GM12874 (cell line): ENCODE measurements at regions not wholly inside any gene's neighbourhood (a gene's known extent, or its start where the extent isn't known, plus 50 kb on each side); places are given as distances from the start of the nearest gene placed in this dataset.

Experiments used
- CTCF ChIP-seq: IDR thresholded peaks from 2 replicates; pipeline ENCODE4 v1.5.1; 2011; ENCODE audit warnings: low read depth, mild to moderate bottlenecking, control low read depth, low read length, moderate library complexity; ENCODE audit not compliant: insufficient read depth

DNA sequence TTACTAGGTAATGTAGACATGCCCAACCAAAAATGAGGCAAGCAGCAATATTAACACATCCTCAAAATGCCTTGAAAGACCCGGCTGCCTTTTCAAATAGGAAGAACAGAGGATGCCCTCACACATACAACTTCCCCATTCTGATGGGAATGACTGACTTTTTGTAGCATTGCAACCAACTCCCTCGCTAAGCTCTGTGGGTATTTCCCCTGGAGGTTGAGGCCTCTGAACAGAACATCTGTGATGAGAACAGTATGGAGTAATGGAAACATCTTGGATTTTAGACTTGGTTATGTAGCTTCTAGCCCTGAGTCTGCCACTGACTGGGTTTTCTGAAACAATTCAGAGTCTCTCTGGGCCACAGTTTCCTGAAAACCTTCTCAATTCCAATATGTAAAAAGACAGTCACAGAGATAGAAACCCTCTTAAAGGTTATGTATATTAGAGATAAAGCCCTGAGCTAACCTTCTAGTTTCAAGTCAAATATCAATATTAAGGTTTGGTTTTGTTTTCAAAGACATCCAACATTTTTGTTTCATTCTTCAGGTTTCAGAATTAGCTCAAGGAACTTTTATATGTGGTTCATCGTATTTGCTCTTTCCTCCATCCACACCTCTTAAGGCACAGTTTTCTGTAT is 311.5 kb downstream of the SETD4 start:
- no peak for TF ChIP-seq CTCF

DNA sequence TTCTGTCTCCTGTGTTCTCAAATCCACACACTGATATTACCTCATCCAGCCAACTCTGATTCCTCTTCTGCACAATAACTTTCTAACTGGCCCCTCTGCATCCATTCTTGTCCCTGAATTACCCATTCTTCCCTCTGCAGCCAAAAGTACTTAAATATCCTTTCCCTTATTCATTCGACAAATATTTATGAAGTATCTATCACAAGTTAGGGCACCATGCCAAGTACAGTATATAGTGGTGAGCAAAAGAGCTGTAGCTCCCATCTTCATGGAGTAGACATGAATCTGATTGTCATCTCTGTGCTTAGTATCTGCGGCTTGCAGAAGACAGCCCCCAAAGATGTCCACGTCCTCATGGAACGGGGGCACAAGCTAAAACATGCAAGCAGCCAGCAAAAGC is 316.8 kb downstream of the SETD4 start:
- TF ChIP-seq CTCF, result no peak

- TF ChIP-seq CTCF, result no peak
These were observed 321.9 kb downstream of the SETD4 start for GRCh38 chr21:35738347-35738961.

DNA sequence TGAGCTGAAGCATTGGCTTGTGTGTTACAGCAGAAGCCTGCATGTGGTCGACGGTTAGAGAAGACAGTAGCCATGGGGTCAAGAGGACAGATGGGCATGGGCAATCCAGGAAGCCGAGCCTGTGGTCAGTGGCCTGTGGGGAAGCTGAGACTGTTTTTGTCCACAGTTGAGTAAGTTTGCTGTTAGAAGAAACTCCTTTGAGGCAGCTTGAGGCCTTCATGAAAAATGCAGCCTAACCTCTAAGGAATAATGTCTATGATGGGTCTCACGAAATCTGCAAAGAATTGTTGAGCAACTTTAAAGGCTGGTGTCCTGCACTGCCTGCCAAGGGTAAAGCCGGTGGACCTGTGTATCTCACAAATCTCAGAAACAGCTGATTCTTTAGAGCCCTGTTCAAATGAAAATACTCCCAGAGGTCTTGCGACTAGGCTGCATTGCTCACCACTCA is 322.4 kb downstream of the SETD4 start:
- TF ChIP-seq CTCF, result no peak

DNA sequence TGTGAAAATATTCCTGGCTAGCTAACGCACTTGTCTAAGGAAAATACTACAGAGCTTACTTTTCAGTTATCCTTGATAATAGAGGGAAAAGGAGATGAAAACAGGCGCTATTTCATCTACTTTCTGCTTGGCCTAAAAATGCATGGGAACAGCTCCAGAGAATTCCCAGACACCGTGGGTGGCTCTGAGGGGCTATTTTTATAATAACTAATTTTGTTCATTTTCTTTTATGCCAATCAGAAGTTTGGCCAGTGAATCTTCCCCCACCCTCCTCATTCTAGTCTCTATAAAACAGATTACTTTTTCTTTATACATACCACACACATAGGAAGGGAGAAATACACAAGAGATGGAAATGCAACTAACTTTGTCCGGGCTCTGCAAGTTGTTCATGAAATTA is 322.9 kb downstream of the SETD4 start:
- no peak for TF ChIP-seq CTCF

DNA sequence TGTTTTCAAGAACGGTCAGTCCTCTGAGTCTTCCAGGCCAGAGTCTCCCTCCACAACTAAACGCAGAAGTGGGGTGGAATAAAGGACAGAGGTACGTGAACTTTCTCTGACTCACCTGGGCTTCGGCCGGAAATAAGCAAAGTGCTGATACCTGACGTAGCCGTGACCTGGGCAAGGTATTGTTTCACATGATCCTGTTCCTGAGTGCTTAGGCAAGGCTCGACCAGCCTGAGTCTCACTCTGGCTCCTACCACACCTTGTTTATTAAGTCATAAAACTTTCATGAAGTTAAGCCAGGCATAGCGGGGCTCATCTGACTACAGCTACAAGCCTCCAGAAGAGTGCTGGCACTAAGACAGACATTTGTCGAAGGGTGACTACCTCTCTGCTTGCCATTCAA is 327.5 kb downstream of the SETD4 start:
- no peak for TF ChIP-seq CTCF

GRCh38 chr21:35730325-35730724 is 330.0 kb downstream of the SETD4 start:
- TF ChIP-seq CTCF, result no peak
